ENCODE measurements at regions not wholly inside any gene's neighbourhood (a gene's known extent, or its start where the extent isn't known, plus 50 kb on each side); places are given as distances from the start of the nearest gene placed in this dataset.
A peak's percentile ranks its signal among the peaks of the same experiment; 100 is the strongest.

DNA sequence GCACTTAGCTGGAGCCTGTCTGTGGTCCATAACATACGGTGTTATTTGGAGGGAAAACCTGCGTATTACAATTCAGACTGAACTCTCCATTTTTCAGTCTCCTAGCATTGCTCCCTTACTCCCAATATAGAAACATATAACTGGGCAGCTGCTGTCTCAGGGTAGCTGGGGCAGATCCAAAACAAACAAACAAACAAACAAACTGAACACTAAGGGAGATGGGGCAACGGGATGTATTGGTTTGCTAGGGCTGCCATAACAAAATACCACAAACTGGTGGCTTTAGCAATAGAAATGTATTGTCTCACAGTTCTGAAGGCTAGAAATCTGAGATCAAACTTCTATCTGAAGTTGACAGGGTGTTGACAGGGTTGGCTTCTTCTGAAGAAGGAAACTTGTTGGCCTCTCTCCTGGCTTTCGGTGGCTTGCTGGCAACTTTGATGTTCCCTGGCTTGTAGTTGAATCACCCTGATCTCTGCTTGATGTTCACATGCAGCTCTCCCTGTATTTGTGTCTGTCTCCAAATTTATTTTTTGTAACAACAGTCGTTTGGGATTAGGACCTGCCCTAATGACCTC, 329.3 kb upstream of the ZNF804A start:
- Histone ChIP-seq H3K4me1 (ENCODE audit: control insufficient read depth in 2 of 3, insufficient read depth in 2 of 3, low read depth in 1 of 3, low read length in 3 of 3) (no peaks in the 10 kb centered on the region), H3K36me3 (ENCODE audit: control insufficient read depth in 2 of 3, insufficient read depth in 3 of 3, low read length in 3 of 3) (no peaks in the 10 kb centered on the region), H3K27ac (ENCODE audit: low read depth in 2 of 2, low read length in 2 of 2) (no peak overlapping the region), H3K9me3 (ENCODE audit: control insufficient read depth in 2 of 3, insufficient read depth in 1 of 3, low read length in 3 of 3) (no peaks in the 10 kb centered on the region), H3K27me3 (ENCODE audit: control insufficient read depth, insufficient read depth, low read length) (no peaks in the 10 kb centered on the region), H3K9ac (ENCODE audit: low read length in 3 of 3) (no peak overlapping the region), H3K4me3 (ENCODE audit: low read length in 3 of 3) (no peak overlapping the region)
- intact Hi-C loops (cut with DNase I), result no loop called here
- DNase-seq (no peak), FAIRE-seq (no peak)
- no peak for TF ChIP-seq CTCF (IDR thresholded peaks at IDR 0.05; ENCODE audit: borderline replicate concordance, extremely low read depth, insufficient read depth)

DNA sequence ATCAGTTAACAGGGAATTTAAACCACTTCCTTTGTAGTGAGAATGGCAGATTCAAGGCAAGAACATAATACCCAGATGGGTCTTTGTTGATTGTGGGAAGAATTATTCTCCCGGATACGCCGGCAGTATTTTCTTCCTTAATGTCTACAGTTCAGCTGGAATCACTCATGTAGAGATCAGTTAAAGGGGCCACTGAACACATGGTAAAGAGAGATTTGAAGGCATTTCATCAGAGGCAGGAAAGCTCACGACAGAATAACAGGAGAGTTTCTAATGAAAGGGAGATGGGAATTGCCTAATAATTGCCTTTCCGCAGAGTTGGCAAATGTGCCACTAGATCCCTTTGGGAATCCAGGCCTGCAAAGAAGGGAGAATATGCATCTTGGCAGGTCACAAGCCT, 327.7 kb upstream of the ZNF804A start:
- peak in 3 of 5 donors; percentile 9 to 62 (median 50) for DNase-seq
- no peaks in the 10 kb centered on the region for H3K27me3 ChIP-seq (ENCODE audit: control insufficient read depth, insufficient read depth, low read length)
- no peak overlapping the region for H3K9ac ChIP-seq (ENCODE audit: low read length in 3 of 3)
- H3K9me3 ChIP-seq (ENCODE audit: control insufficient read depth in 2 of 3, insufficient read depth in 1 of 3, low read length in 3 of 3), result no peaks in the 10 kb centered on the region
- no peak for TF ChIP-seq CTCF (IDR thresholded peaks at IDR 0.05; ENCODE audit: borderline replicate concordance, extremely low read depth, insufficient read depth)
- H3K4me3 ChIP-seq (ENCODE audit: low read length in 3 of 3), result no peak overlapping the region
- H3K36me3 ChIP-seq (ENCODE audit: control insufficient read depth in 2 of 3, insufficient read depth in 3 of 3, low read length in 3 of 3), result no peaks in the 10 kb centered on the region
- no peak for FAIRE-seq
- H3K4me1 ChIP-seq (ENCODE audit: control insufficient read depth in 2 of 3, insufficient read depth in 2 of 3, low read depth in 1 of 3, low read length in 3 of 3), result no peaks in the 10 kb centered on the region
- intact Hi-C loops (cut with DNase I), result no loop called here
- no peak overlapping the region for H3K27ac ChIP-seq (ENCODE audit: low read depth in 2 of 2, low read length in 2 of 2)

DNA sequence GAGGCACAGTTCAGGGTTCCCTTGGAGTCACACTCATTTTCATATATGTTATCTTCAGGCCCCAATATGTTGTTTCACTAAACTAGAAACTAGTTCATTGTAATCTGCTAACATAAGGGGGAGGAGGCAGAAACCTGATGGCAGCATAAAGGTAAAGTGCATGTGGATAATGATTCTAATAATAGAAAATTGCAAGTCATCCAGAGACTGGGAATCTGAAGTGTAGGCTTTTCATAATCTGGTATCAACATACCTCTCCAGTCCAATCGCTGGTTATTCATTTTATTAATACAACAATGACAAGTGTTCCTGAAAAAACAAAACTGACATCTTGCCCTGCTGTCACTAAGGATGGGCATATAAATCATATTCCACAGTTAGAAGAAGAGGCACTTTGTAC, 326.3 kb upstream of the ZNF804A start:
- intact Hi-C loops (cut with DNase I), result no loop called here
- TF ChIP-seq CTCF (IDR thresholded peaks at IDR 0.05; ENCODE audit: borderline replicate concordance, extremely low read depth, insufficient read depth), result no peak
- Histone ChIP-seq H3K36me3 (ENCODE audit: control insufficient read depth in 2 of 3, insufficient read depth in 3 of 3, low read length in 3 of 3) (no peaks in the 10 kb centered on the region), H3K27ac (ENCODE audit: low read depth in 2 of 2, low read length in 2 of 2) (no peak overlapping the region), H3K9ac (ENCODE audit: low read length in 3 of 3) (no peak overlapping the region), H3K27me3 (ENCODE audit: control insufficient read depth, insufficient read depth, low read length) (no peaks in the 10 kb centered on the region), H3K9me3 (ENCODE audit: control insufficient read depth in 2 of 3, insufficient read depth in 1 of 3, low read length in 3 of 3) (no peaks in the 10 kb centered on the region), H3K4me1 (ENCODE audit: control insufficient read depth in 2 of 3, insufficient read depth in 2 of 3, low read depth in 1 of 3, low read length in 3 of 3) (no peaks in the 10 kb centered on the region), H3K4me3 (ENCODE audit: low read length in 3 of 3) (no peak overlapping the region)
- no peak for FAIRE-seq
- DNase-seq, result no peak

DNA sequence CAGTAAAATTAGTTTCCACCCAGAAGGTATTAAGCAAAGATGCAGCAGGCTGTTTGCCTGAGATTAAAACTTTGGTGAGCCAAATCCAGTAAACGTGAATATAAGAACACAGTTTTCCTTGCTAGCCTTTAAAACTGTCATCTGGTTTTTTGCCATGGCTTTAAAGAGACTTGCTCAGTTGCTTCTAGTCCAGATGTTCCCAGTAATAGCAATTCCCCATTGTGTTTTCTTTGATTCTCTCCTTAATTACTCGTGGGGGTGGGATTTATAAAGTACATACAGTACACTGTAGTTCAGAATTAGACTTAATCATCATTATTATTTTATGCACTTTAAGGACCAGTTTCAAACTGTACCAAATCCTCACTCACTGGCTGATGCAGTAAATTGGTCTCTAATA, 303.5 kb upstream of the ZNF804A start:
- TF ChIP-seq CTCF (IDR thresholded peaks at IDR 0.05; ENCODE audit: borderline replicate concordance, extremely low read depth, insufficient read depth), result no peak
- no peak for FAIRE-seq

More for the DNA sequence above, 303.5 kb upstream of the ZNF804A start:
- intact Hi-C loops (cut with DNase I), result no loop called here
- Histone ChIP-seq H3K9ac (ENCODE audit: low read length in 3 of 3) (no peak overlapping the region), H3K36me3 (ENCODE audit: control insufficient read depth in 2 of 3, insufficient read depth in 3 of 3, low read length in 3 of 3) (no peaks in the 10 kb centered on the region), H3K27ac (ENCODE audit: low read depth in 2 of 2, low read length in 2 of 2) (no peak overlapping the region), H3K27me3 (ENCODE audit: control insufficient read depth, insufficient read depth, low read length) (no peaks in the 10 kb centered on the region), H3K4me1 (ENCODE audit: control insufficient read depth in 2 of 3, insufficient read depth in 2 of 3, low read depth in 1 of 3, low read length in 3 of 3) (no peaks in the 10 kb centered on the region), H3K4me3 (ENCODE audit: low read length in 3 of 3) (no peak overlapping the region), H3K9me3 (ENCODE audit: control insufficient read depth in 2 of 3, insufficient read depth in 1 of 3, low read length in 3 of 3) (no peaks in the 10 kb centered on the region)
- peak in 1 of 5 donors; percentile 7 for DNase-seq
